WI38 (cell line): ENCODE measurements at regions not wholly inside any gene's neighbourhood (a gene's known extent, or its start where the extent isn't known, plus 50 kb on each side); places are given as distances from the start of the nearest gene placed in this dataset.

Source experiments
- H3K4me3 ChIP-seq: 2 replicates; pipeline ENCODE4 v1.5.1; 2011; ENCODE audit warnings: low read depth, mild to moderate bottlenecking, control low read depth, low read length
- TF ChIP-seq, protein P1 (sequence below): IDR thresholded peaks from 2 replicates; pipeline ENCODE4 v1.5.1; 2012; ENCODE audit warnings: low read depth, mild to moderate bottlenecking, control low read depth, low read length

DNA sequence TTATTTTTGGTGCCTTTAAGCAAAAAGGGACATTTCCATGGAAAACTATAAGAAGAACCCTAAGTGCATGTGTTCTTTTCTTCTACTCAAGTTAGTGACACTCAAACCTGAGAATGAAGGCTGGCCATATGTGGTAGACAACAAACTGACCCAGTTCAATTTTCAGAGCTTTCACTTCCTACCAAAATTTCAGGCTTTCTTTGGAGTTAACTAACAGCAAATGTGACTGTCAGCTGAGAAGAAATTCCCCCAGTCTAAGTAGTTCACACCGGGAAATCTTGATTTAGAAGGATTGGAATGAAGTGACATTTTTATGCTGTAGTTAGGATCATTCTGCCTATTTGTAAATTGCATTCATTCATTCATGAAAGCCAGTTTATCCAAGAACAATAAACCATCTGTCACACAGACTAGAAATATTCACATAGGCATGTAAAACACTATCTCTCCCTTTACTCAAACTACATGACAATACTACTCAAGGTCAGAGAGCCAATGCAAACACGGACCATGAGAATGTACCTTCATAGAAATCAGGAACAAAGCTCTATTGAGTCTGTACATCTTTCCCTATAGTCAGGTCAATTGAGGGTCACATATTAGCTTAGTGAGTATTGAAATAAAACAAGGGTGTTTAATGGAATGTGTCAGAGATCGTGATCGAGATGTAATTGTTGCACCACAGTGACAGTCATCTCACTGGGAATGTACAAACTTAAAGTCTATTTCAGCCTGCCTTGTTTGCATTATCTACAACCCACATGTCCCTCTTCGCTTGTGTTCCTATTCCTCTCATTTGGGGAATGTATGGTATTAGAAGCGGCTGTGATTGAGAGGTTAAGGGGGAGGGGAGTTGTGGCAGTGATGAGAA is 113.8 kb upstream of the TGFBR2 start:
- TF ChIP-seq, protein P1, sequence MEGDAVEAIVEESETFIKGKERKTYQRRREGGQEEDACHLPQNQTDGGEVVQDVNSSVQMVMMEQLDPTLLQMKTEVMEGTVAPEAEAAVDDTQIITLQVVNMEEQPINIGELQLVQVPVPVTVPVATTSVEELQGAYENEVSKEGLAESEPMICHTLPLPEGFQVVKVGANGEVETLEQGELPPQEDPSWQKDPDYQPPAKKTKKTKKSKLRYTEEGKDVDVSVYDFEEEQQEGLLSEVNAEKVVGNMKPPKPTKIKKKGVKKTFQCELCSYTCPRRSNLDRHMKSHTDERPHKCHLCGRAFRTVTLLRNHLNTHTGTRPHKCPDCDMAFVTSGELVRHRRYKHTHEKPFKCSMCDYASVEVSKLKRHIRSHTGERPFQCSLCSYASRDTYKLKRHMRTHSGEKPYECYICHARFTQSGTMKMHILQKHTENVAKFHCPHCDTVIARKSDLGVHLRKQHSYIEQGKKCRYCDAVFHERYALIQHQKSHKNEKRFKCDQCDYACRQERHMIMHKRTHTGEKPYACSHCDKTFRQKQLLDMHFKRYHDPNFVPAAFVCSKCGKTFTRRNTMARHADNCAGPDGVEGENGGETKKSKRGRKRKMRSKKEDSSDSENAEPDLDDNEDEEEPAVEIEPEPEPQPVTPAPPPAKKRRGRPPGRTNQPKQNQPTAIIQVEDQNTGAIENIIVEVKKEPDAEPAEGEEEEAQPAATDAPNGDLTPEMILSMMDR: no peak
- H3K4me3 ChIP-seq: no peak overlapping the region

DNA sequence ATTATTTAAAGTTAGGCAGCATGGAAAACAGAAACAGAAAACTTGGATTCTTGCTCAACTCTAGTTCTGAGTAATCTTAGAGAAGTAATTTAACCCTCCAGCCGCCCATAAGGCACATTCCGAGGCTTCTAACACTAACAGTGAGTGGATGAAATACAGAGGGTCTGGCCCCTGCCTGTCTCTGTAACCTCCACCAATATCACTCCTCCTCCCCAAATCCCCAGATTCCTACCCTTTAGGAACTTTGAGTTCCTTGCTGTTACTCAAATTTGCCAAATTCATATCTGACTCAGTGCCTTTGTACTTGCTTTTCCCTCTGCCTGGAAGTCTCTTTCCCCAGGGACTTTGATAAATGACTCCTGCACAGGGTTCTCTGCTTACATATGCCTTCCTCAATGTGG is 112.5 kb upstream of the TGFBR2 start:
- TF ChIP-seq, protein P1: no peak
- no peak overlapping the region for H3K4me3 ChIP-seq

DNA sequence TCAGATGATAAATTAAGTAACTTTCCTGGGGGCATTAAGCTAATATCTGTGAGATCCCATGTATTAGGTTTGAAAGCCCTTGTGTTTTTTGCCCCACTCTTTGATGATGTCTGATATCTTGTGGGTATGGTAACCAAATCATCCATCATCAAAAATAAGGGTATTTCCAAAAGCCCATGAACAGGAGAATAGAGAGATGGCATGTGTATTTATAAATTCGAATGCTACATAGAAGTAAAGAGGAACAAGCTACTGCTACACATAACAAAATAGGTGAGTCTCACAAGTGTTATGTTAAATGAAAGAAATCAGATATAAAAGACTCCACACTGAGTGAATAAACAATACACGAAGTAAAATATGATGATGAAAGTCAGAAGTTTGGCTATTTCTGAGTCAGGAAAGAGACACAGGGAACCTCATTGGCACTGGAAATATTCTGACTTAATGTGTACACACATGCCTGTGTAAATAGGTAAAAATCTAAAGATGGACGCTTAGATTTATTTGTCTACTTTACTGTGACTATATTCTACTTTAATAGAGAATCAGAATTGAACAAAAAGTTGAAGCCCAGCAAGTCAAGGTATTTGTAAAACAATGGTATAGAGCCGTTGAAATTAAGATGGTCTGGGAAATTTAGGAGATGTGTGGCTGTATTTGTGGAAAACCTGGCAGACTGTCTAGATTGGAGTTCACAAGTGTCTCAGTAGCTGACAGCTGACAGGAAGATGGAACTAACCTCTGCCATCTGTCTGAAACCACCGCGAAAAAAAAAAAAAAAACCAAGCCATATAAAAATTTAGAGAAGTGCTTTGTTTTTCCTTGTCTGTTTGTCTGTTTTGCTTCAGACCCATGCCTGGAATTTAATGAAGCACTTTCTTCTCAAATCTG is 111.0 kb upstream of the TGFBR2 start:
- H3K4me3 ChIP-seq: no peak overlapping the region
- TF ChIP-seq, protein P1: no peak

DNA sequence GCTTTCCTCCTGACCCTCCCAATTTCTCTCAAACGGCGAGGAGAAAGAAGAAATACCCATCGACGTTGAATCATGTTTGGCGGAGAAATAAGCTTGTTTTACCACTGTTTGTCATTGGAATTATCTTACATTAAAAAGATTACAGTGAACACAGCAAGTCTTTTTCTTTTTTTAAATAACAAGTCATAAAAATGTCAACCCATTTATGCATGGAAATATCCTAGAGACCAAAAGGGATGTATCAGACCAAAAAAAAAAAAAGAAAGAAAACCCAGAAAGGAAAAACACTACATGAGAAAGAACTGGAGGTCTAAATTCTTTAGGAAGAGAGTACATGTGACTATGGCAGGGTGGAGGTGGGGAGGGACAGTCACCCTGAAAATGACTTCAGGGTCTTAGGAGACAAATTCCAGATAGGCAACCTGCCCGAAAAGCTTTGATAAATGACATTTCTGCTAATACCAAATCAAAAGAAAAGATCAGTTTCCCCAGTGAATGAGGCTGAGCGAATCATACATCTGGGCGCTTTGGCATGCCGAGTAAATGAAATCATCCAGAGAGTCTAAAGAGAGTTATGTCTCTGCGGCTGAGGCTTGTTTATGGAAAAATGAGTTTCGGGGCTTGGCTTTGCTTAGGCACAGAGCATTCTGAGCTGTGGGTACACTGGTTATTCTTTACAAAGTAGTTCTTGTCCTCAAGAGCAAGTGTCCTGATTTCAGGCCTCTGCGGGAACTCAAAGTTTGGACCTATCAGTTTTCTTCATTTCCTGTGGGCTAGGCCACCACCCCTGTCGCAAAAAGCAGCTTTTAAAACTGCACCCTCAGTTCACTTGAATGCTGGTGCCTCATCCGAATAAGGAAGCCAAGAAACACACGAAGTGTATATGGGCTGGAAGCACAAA is 110.1 kb upstream of the TGFBR2 start:
- TF ChIP-seq, protein P1: no peak
- peak overlapping the region; percentile 19 for H3K4me3 ChIP-seq

DNA sequence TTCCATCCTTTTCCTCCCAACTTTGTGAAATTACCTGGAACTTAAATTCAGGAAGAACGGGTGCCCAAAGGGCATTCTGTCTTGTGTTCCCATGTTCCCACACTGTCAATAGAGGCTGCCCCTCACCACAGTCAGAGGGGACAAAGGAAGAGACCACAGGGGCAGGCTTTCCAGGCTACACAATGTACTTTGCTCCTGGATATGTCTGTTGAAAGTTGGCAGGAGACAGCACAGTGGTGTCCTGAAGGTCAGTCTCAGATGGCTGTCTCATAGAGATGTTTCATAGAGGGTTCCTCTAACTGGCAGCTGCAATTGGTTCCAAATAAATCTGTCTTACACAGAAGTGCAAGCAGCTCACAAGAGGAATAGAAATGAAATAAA is 107.8 kb upstream of the TGFBR2 start:
- no peak overlapping the region for H3K4me3 ChIP-seq
- TF ChIP-seq, protein P1: no peak

DNA sequence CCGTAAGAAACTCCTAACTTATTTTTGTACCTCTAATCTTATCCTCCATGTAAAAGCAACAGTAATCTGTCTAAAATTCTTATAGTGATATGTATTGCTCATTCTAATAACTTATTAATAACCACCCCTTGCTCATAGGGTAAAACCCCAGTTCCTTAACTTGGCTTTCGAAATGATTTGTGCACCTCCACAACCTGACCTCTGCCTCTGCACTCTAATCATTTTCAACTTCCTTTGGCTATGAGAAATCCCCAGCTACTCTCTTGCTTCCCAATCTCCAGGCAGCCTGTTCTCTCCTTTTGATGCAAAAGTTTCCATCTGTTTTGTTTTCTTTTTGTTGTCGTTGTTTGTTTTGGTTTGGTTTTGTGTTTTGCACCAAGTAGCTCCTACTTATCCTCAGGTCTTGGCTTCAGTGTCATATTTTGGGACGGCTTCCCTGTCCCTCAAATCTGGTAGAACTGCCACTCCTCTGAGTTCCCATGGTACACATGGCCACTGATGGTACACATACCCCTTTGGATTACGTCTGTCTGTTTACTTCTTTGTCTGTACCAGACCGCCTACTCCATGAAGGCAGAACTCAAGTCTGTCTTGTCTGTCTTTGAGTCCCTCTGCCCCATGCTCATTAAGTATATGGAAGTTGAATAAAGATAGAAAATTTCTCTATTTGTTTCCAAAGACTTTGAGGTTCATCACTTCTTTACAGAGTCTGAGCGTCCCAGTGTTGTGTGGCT is 105.6 kb upstream of the TGFBR2 start:
- TF ChIP-seq, protein P1: no peak
- no peak overlapping the region for H3K4me3 ChIP-seq
